ENCODE measurements at regions not wholly inside any gene's neighbourhood (a gene's known extent, or its start where the extent isn't known, plus 50 kb on each side); places are given as distances from the start of the nearest gene placed in this dataset.

GRCh38 chr13:78915015-78915414, 256.1 kb upstream of the OBI1 start:
- H3K36me3 Mint-ChIP-seq: no peaks in the 10 kb centered on the region
- H3K4me1 Mint-ChIP-seq: no peaks in the 10 kb centered on the region
- H4K20me1 ChIP-seq (ENCODE audit: insufficient read depth, low read length): no peaks in the 10 kb centered on the region
- H3K27me3 Mint-ChIP-seq (ENCODE audit: low read depth in 3 of 3): no peaks in the 10 kb centered on the region
- no peak overlapping the region for H2AFZ ChIP-seq (ENCODE audit: insufficient read depth, low read depth, low read length, poor library complexity, severe bottlenecking)
- H3K4me1 ChIP-seq (ENCODE audit: control insufficient read depth in 1 of 2, insufficient read depth in 2 of 2, low read length in 2 of 2): no peaks in the 10 kb centered on the region
- intact Hi-C loops (cut with micrococcal nuclease): no loop called here
- WGBS (ENCODE audit: insufficient coverage): no CpG with 5 or more reads among the region's 4 CpGs
- no peaks in the 10 kb centered on the region for H3K27me3 ChIP-seq (ENCODE audit: control insufficient read depth in 2 of 2, insufficient read depth in 2 of 2, low read length in 2 of 2)
- H3K4me3 ChIP-seq (replicated peaks in 1 of 3; ENCODE audit: low read depth in 2 of 3, low read length in 3 of 3): no peak overlapping the region
- no peak overlapping the region for H3K9ac ChIP-seq (ENCODE audit: insufficient read depth, low read length, poor library complexity, severe bottlenecking)
- no peak overlapping the region for H3K27ac ChIP-seq (ENCODE audit: low read depth in 1 of 2, low read length in 2 of 2)
- TF ChIP-seq CTCF (IDR thresholded peaks at IDR 0.05): no peak
- H3K4me2 ChIP-seq (replicated peaks; ENCODE audit: extremely low read depth, low read length, poor library complexity, severe bottlenecking): no peak overlapping the region
- no peak overlapping the region for H3K27ac Mint-ChIP-seq
- no peaks in the 10 kb centered on the region for H3K36me3 ChIP-seq (replicated peaks in 1 of 2; ENCODE audit: control insufficient read depth in 1 of 2, insufficient read depth in 2 of 2, low read length in 2 of 2)
- H3K4me3 Mint-ChIP-seq: no peak overlapping the region
- H3K79me2 ChIP-seq (ENCODE audit: insufficient read depth, low read length): no peaks in the 10 kb centered on the region
- DNase-seq: no peak
- peaks cover 1 to 9% (median 3%) of the 10 kb centered on the region in 7 donors for H3K9me3 Mint-ChIP-seq
- no peaks in the 10 kb centered on the region for H3K9me3 ChIP-seq (replicated peaks in 1 of 2; ENCODE audit: control insufficient read depth in 1 of 2, insufficient read depth in 1 of 2, low read length in 2 of 2)

GRCh38 chr13:78913656-78914055, 254.7 kb upstream of the OBI1 start:
- Histone ChIP-seq H3K4me1 (ENCODE audit: control insufficient read depth in 1 of 2, insufficient read depth in 2 of 2, low read length in 2 of 2) (no peaks in the 10 kb centered on the region), H3K79me2 (ENCODE audit: insufficient read depth, low read length) (no peaks in the 10 kb centered on the region), H3K4me3 (replicated peaks in 1 of 3; ENCODE audit: low read depth in 2 of 3, low read length in 3 of 3) (no peak overlapping the region), H3K27me3 (ENCODE audit: control insufficient read depth in 2 of 2, insufficient read depth in 2 of 2, low read length in 2 of 2) (no peaks in the 10 kb centered on the region), H3K9ac (ENCODE audit: insufficient read depth, low read length, poor library complexity, severe bottlenecking) (no peak overlapping the region), H3K9me3 (replicated peaks in 1 of 2; ENCODE audit: control insufficient read depth in 1 of 2, insufficient read depth in 1 of 2, low read length in 2 of 2) (peaks cover 0 to 2% of the 10 kb centered on the region in 2 donors), H4K20me1 (ENCODE audit: insufficient read depth, low read length) (no peaks in the 10 kb centered on the region), H3K27ac (ENCODE audit: low read depth in 1 of 2, low read length in 2 of 2) (no peak overlapping the region), H3K36me3 (replicated peaks in 1 of 2; ENCODE audit: control insufficient read depth in 1 of 2, insufficient read depth in 2 of 2, low read length in 2 of 2) (no peaks in the 10 kb centered on the region), H2AFZ (ENCODE audit: insufficient read depth, low read depth, low read length, poor library complexity, severe bottlenecking) (no peak overlapping the region), H3K4me2 (replicated peaks; ENCODE audit: extremely low read depth, low read length, poor library complexity, severe bottlenecking) (no peak overlapping the region)
- peaks cover 0 to 7% (median 5%) of the 10 kb centered on the region in 7 donors for H3K9me3 Mint-ChIP-seq
- WGBS (ENCODE audit: insufficient coverage): 78% methylated on average over 2 of the region's 3 CpGs
- H3K36me3 Mint-ChIP-seq: no peaks in the 10 kb centered on the region
- H3K27me3 Mint-ChIP-seq (ENCODE audit: low read depth in 3 of 3): no peaks in the 10 kb centered on the region
- intact Hi-C loops (cut with micrococcal nuclease): no loop called here
- no peak overlapping the region for H3K4me3 Mint-ChIP-seq
- H3K4me1 Mint-ChIP-seq: no peaks in the 10 kb centered on the region
- DNase-seq: no peak
- TF ChIP-seq CTCF (IDR thresholded peaks at IDR 0.05): no peak
- no peak overlapping the region for H3K27ac Mint-ChIP-seq

Data from CD14-positive monocyte (primary cell).